ENCODE measurements at regions not wholly inside any gene's neighbourhood (a gene's known extent, or its start where the extent isn't known, plus 50 kb on each side); places are given as distances from the start of the nearest gene placed in this dataset.

- no peak for TF ChIP-seq CTCF (IDR thresholded peaks at IDR 0.05; ENCODE audit: unreplicated experiment)
- ChIA-PET POLR2A (no interaction called here), CTCF (interaction anchor here (0.6 kb wide), 2 partner anchors 368 to 384 kb away, joined by 3 to 4 read pairs; no protein-coding TSS in a partner anchor)
- intact Hi-C loops (cut with micrococcal nuclease): no loop called here
- DNase-seq (ENCODE audit: unreplicated experiment): no peak
- H3K36me3 Mint-ChIP-seq (ENCODE audit: insufficient read depth, unreplicated experiment): no peaks in the 10 kb centered on the region
- H3K9me3 Mint-ChIP-seq (ENCODE audit: unreplicated experiment): peaks cover 28% of the 10 kb centered on the region
- no TSS peak for BruUV-seq (replicated peaks)
- no peak overlapping the region for H3K27ac Mint-ChIP-seq (ENCODE audit: low read depth, unreplicated experiment)
- no peaks in the 10 kb centered on the region for H3K27me3 Mint-ChIP-seq (ENCODE audit: insufficient read depth, unreplicated experiment)
- no peaks in the 10 kb centered on the region for H3K4me1 Mint-ChIP-seq (ENCODE audit: insufficient read depth, unreplicated experiment)
- H3K4me3 Mint-ChIP-seq (ENCODE audit: unreplicated experiment): no peak overlapping the region
These were observed 73.9 kb upstream of the C16orf82 start for GRCh38 chr16:26992666-26993349.

- H3K9me3 Mint-ChIP-seq (ENCODE audit: unreplicated experiment): peaks cover 32% of the 10 kb centered on the region
- no peak for TF ChIP-seq CTCF (IDR thresholded peaks at IDR 0.05; ENCODE audit: unreplicated experiment)
- ChIA-PET CTCF (interaction anchor here (0.6 to 0.9 kb wide), 3 partner anchors 72 to 375 kb away, joined by 3 to 4 read pairs (median 3); no protein-coding TSS in a partner anchor), POLR2A (no interaction called here)
- no peaks in the 10 kb centered on the region for H3K27me3 Mint-ChIP-seq (ENCODE audit: insufficient read depth, unreplicated experiment)
- no peaks in the 10 kb centered on the region for H3K4me1 Mint-ChIP-seq (ENCODE audit: insufficient read depth, unreplicated experiment)
- H3K27ac Mint-ChIP-seq (ENCODE audit: low read depth, unreplicated experiment): no peak overlapping the region
- no peaks in the 10 kb centered on the region for H3K36me3 Mint-ChIP-seq (ENCODE audit: insufficient read depth, unreplicated experiment)
- intact Hi-C loops (cut with micrococcal nuclease): no loop called here
- DNase-seq (ENCODE audit: unreplicated experiment): no peak
- no peak overlapping the region for H3K4me3 Mint-ChIP-seq (ENCODE audit: unreplicated experiment)
- no TSS peak for BruUV-seq (replicated peaks)
These were observed 73.2 kb upstream of the C16orf82 start for GRCh38 chr16:26993511-26993910.

DNA sequence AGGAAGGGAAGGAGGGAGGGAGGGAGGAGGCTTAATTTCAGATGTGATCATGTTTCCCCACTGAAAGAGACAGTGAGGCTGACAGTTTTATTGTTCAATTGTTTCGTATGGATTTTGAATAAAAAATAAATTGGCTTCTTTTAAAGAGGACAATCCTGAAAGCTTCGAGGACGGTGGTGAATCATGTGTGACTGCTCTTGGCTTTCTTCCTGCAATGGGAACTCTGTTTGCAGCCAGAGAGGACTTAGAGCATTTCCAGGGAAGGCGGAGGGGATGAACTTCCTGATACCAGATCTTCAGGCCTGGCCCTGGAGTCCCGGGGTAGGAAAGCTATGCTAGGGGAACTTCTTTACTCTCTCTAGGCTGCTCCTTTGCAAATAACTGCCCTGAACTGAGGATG lies 72.8 kb upstream of the C16orf82 start:
- H3K4me1 Mint-ChIP-seq (ENCODE audit: insufficient read depth, unreplicated experiment): no peaks in the 10 kb centered on the region
- no peaks in the 10 kb centered on the region for H3K27me3 Mint-ChIP-seq (ENCODE audit: insufficient read depth, unreplicated experiment)
- BruUV-seq (replicated peaks): no TSS peak
- no peak for DNase-seq (ENCODE audit: unreplicated experiment)
- no peak overlapping the region for H3K27ac Mint-ChIP-seq (ENCODE audit: low read depth, unreplicated experiment)
- CTCF ChIA-PET: interaction anchor here (0.6 to 0.9 kb wide), 4 partner anchors 72 to 675 kb away, joined by 3 to 4 read pairs (median 3); no protein-coding TSS in a partner anchor
- no peaks in the 10 kb centered on the region for H3K36me3 Mint-ChIP-seq (ENCODE audit: insufficient read depth, unreplicated experiment)
- H3K9me3 Mint-ChIP-seq (ENCODE audit: unreplicated experiment): peaks cover 37% of the 10 kb centered on the region
- POLR2A ChIA-PET: no interaction called here
- intact Hi-C loops (cut with micrococcal nuclease): no loop called here
- H3K4me3 Mint-ChIP-seq (ENCODE audit: unreplicated experiment): no peak overlapping the region
- no peak for TF ChIP-seq CTCF (IDR thresholded peaks at IDR 0.05; ENCODE audit: unreplicated experiment)

DNA sequence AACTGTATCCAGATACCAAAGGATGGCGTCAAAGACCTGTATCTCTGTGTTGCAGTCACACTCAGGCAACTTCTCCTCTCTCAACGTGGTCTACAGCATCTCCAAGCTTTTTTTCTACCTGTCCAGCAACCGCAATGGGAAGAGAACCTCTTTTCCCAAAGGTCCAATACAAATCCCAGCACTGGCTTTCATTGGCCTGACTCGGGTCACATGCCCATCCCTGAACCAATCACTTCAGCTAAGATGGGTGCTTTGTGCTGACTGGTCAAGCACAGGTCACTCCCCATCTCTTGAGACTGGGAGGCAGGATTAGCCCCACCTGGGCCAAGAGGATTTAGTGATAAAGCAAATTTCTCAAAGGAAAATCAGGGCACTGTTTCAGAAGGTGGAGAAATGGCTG lies 71.2 kb upstream of the C16orf82 start:
- no peaks in the 10 kb centered on the region for H3K27me3 Mint-ChIP-seq (ENCODE audit: insufficient read depth, unreplicated experiment)
- no peak for DNase-seq (ENCODE audit: unreplicated experiment)
- ChIA-PET POLR2A (no interaction called here), CTCF (interaction anchor here (0.6 to 0.7 kb wide), 2 partner anchors 412 to 1094 kb away, joined by 3 read pairs; no protein-coding TSS in a partner anchor)
- peaks cover 38% of the 10 kb centered on the region for H3K9me3 Mint-ChIP-seq (ENCODE audit: unreplicated experiment)
- no peaks in the 10 kb centered on the region for H3K4me1 Mint-ChIP-seq (ENCODE audit: insufficient read depth, unreplicated experiment)
- no TSS peak for BruUV-seq (replicated peaks)
- no peak for TF ChIP-seq CTCF (IDR thresholded peaks at IDR 0.05; ENCODE audit: unreplicated experiment)
- intact Hi-C loops (cut with micrococcal nuclease): no loop called here
- H3K27ac Mint-ChIP-seq (ENCODE audit: low read depth, unreplicated experiment): no peak overlapping the region
- H3K4me3 Mint-ChIP-seq (ENCODE audit: unreplicated experiment): no peak overlapping the region
- H3K36me3 Mint-ChIP-seq (ENCODE audit: insufficient read depth, unreplicated experiment): no peaks in the 10 kb centered on the region

Data from MCF 10A (cell line).